Erythroblast (primary cell): ENCODE measurements at regions not wholly inside any gene's neighbourhood (a gene's known extent, or its start where the extent isn't known, plus 50 kb on each side); places are given as distances from the start of the nearest gene placed in this dataset.

Experiments
- GATA1 ChIP-seq: IDR thresholded peaks from 2 replicates; pipeline ENCODE4 v1.6.1; 2011; ENCODE audit warnings: low read depth, mild to moderate bottlenecking, control low read depth, low read length, moderate library complexity
- POLR2A ChIP-seq: IDR thresholded peaks from 2 replicates; pipeline ENCODE4 v1.6.1; 2011; ENCODE audit warnings: mild to moderate bottlenecking, low read length

GRCh38 chr2:131966256-131966655 lies 195.5 kb downstream of the ANKRD30BL start:
- no peak for TF ChIP-seq POLR2A
- no peak for TF ChIP-seq GATA1
